ENCODE measurements at regions not wholly inside any gene's neighbourhood (a gene's known extent, or its start where the extent isn't known, plus 50 kb on each side); places are given as distances from the start of the nearest gene placed in this dataset.

GRCh38 chr2:239714116-239714515 lies 311.0 kb downstream of the NDUFA10 start:
- DNase-seq (ENCODE audit: low read depth, low spot score) = no peak
- no peak overlapping the region for H3K9ac ChIP-seq (ENCODE audit: control insufficient read depth, extremely low read depth, insufficient read depth, low read length)
- no peak overlapping the region for H3K27ac ChIP-seq (ENCODE audit: control insufficient read depth, insufficient read depth, low read length)
- dilution Hi-C loops (cut with MboI; ENCODE audit: extremely low pct_ligation_motif_present, low sequenced_read_pairs) = no loop called here
- H3K36me3 ChIP-seq (ENCODE audit: control insufficient read depth in 2 of 2, extremely low read depth in 1 of 2, insufficient read depth in 2 of 2, low read length in 2 of 2) = no peaks in the 10 kb centered on the region
- TF ChIP-seq EZH2 (IDR thresholded peaks at IDR 0.05; ENCODE audit: low read length) (no peak), CTCF (optimal IDR thresholded peaks at IDR 0.05 in 1 of 3, IDR thresholded peaks at IDR 0.05 in 1 of 3, conservative IDR thresholded peaks at IDR 0.05 in 1 of 3; ENCODE audit: extremely low read depth in 1 of 3, insufficient read depth in 2 of 3, low read length in 3 of 3) (no peak)
- H4K20me1 ChIP-seq (ENCODE audit: control insufficient read depth, extremely low read depth, insufficient read depth, low read length) = no peaks in the 10 kb centered on the region
- no peaks in the 10 kb centered on the region for H3K27me3 ChIP-seq (ENCODE audit: control insufficient read depth, extremely low read depth, insufficient read depth, low read length)
- H3K79me2 ChIP-seq (ENCODE audit: control insufficient read depth, insufficient read depth, low read length) = no peaks in the 10 kb centered on the region
- no peak for FAIRE-seq
- no peaks in the 10 kb centered on the region for H3K9me1 ChIP-seq (ENCODE audit: control insufficient read depth, extremely low read depth, insufficient read depth, low read length)
- no peak overlapping the region for H3K4me3 ChIP-seq (ENCODE audit: control insufficient read depth in 2 of 3, extremely low read depth in 1 of 3, insufficient read depth in 2 of 3, low read depth in 1 of 3, low read length in 3 of 3)
- H3K4me1 ChIP-seq (ENCODE audit: control insufficient read depth, extremely low read depth, insufficient read depth, low read length) = no peaks in the 10 kb centered on the region
- H3K4me2 ChIP-seq (ENCODE audit: control insufficient read depth, extremely low read depth, insufficient read depth, low read depth, low read length) = no peak overlapping the region
- H3K9me3 ChIP-seq (ENCODE audit: control insufficient read depth, low read depth, low read length) = peaks cover 2% of the 10 kb centered on the region
- H2AFZ ChIP-seq (ENCODE audit: control insufficient read depth, low read length) = no peak overlapping the region

GRCh38 chr2:239712755-239713154 lies 311.9 kb upstream of the HDAC4 start:
- FAIRE-seq (no peak), DNase-seq (ENCODE audit: low read depth, low spot score) (no peak)
- Histone ChIP-seq H3K27ac (ENCODE audit: control insufficient read depth, insufficient read depth, low read length) (no peak overlapping the region), H3K4me3 (ENCODE audit: control insufficient read depth in 2 of 3, extremely low read depth in 1 of 3, insufficient read depth in 2 of 3, low read depth in 1 of 3, low read length in 3 of 3) (no peak overlapping the region), H3K27me3 (ENCODE audit: control insufficient read depth, extremely low read depth, insufficient read depth, low read length) (no peaks in the 10 kb centered on the region), H3K9ac (ENCODE audit: control insufficient read depth, extremely low read depth, insufficient read depth, low read length) (no peak overlapping the region), H2AFZ (ENCODE audit: control insufficient read depth, low read length) (no peak overlapping the region), H3K4me2 (ENCODE audit: control insufficient read depth, extremely low read depth, insufficient read depth, low read depth, low read length) (no peak overlapping the region), H3K4me1 (ENCODE audit: control insufficient read depth, extremely low read depth, insufficient read depth, low read length) (no peaks in the 10 kb centered on the region), H3K9me1 (ENCODE audit: control insufficient read depth, extremely low read depth, insufficient read depth, low read length) (no peaks in the 10 kb centered on the region), H3K79me2 (ENCODE audit: control insufficient read depth, insufficient read depth, low read length) (no peaks in the 10 kb centered on the region), H4K20me1 (ENCODE audit: control insufficient read depth, extremely low read depth, insufficient read depth, low read length) (no peaks in the 10 kb centered on the region), H3K9me3 (ENCODE audit: control insufficient read depth, low read depth, low read length) (peaks cover 2% of the 10 kb centered on the region), H3K36me3 (ENCODE audit: control insufficient read depth in 2 of 2, extremely low read depth in 1 of 2, insufficient read depth in 2 of 2, low read length in 2 of 2) (no peaks in the 10 kb centered on the region)
- dilution Hi-C loops (cut with MboI; ENCODE audit: extremely low pct_ligation_motif_present, low sequenced_read_pairs) = no loop called here
- TF ChIP-seq EZH2 (IDR thresholded peaks at IDR 0.05; ENCODE audit: low read length) (no peak), CTCF (optimal IDR thresholded peaks at IDR 0.05 in 1 of 3, IDR thresholded peaks at IDR 0.05 in 1 of 3, conservative IDR thresholded peaks at IDR 0.05 in 1 of 3; ENCODE audit: extremely low read depth in 1 of 3, insufficient read depth in 2 of 3, low read length in 3 of 3) (no peak)

All from keratinocyte (primary cell).